Caco-2 (cell line): ENCODE measurements at regions not wholly inside any gene's neighbourhood (a gene's known extent, or its start where the extent isn't known, plus 50 kb on each side); places are given as distances from the start of the nearest gene placed in this dataset.

ENCODE experiments used
- BruUV-seq: library from RNA; stranded (reverse); fragments of 400-500 nt; replicated peaks from 2 replicates; lab custom pipeline; 2021; lab: Mats Ljungman, UMichigan
- CTCF ChIA-PET: fragments of 300-600 bp; sonication (Branson Sonifier 250); formaldehyde crosslinking; loops from one replicate; lab custom pipeline; 2022; ENCODE audit warnings: antibody characterized with exemption; lab: Charles Lee
- POLR2A ChIA-PET: fragments of 300-600 bp; sonication (Branson Sonifier 250); formaldehyde crosslinking; loops from one replicate; lab custom pipeline; 2022; ENCODE audit warnings: antibody characterized with exemption; lab: Charles Lee
- DNase-seq, 2 experiments: peaks; one replicate each; pipeline versions ENCODE4 v3.0.0 to v3.0.0-alpha.2; 2020 to 2022
- H3K27me3 ChIP-seq: replicated peaks from 2 replicates; pipeline ENCODE4 v1.6.0; 2011; ENCODE audit warnings: low read length; ENCODE audit not compliant: control insufficient read depth, insufficient read depth
- H3K36me3 ChIP-seq: 2 replicates; pipeline ENCODE4 v1.5.1; 2011; ENCODE audit warnings: low read length; ENCODE audit not compliant: control insufficient read depth, insufficient read depth
- H3K4me1 ChIP-seq: fragments of 250-450 bp; sonication (Bioruptor Pico); 2 replicates; pipeline ENCODE4 v1.5.1; 2020; ENCODE audit warnings: mild to moderate bottlenecking
- H3K4me3 ChIP-seq: 2 replicates; pipeline ENCODE4 v1.5.1; 2011; ENCODE audit warnings: low read depth, mild to moderate bottlenecking, control low read depth, low read length
- H3K9me3 ChIP-seq: fragments of 250-450 bp; sonication (Bioruptor Pico); 2 replicates; pipeline ENCODE4 v1.5.1; 2020; ENCODE audit warnings: mild to moderate bottlenecking, moderate library complexity
- H3K27ac Mint-ChIP-seq: one replicate; pipeline ENCODE4 v1.8.0; 2022; ENCODE audit warnings: mixed read lengths; ENCODE audit not compliant: unreplicated experiment
- H3K27me3 Mint-ChIP-seq: one replicate; pipeline ENCODE4 v1.8.0; 2022; ENCODE audit warnings: mixed read lengths; ENCODE audit not compliant: insufficient read depth, unreplicated experiment
- H3K36me3 Mint-ChIP-seq: one replicate; pipeline ENCODE4 v1.8.0; 2022; ENCODE audit warnings: mild to moderate bottlenecking, mixed read lengths; ENCODE audit not compliant: insufficient read depth, unreplicated experiment
- H3K4me1 Mint-ChIP-seq: one replicate; pipeline ENCODE4 v1.8.0; 2022; ENCODE audit warnings: low read depth, mixed read lengths; ENCODE audit not compliant: unreplicated experiment
- H3K4me3 Mint-ChIP-seq: one replicate; pipeline ENCODE4 v1.8.0; 2022; ENCODE audit warnings: mild to moderate bottlenecking, moderate library complexity, mixed read lengths; ENCODE audit not compliant: unreplicated experiment
- H3K9me3 Mint-ChIP-seq: one replicate; pipeline ENCODE4 v1.8.0; 2022; ENCODE audit warnings: mixed read lengths; ENCODE audit not compliant: unreplicated experiment
- intact Hi-C: fragments of 100-400 bp; cut with micrococcal nuclease; formaldehyde crosslinking; loops from one replicate; pipeline ENCODE4 v1.10.0; 2022; ENCODE audit not compliant: unreplicated experiment
- TF ChIP-seq, protein P1 (sequence below), 2 experiments: fragments of 200-600 bp in 1 of 2; IDR thresholded peaks; 1 replicate in 1 of 2; 2 replicates in 1 of 2; pipeline versions ENCODE4 v1.5.1 to v1.8.0; 2011 to 2022; ENCODE audit warnings: antibody characterized with exemption in 1 of 2, control low read depth in 1 of 2, inconsistent platforms in 1 of 2, low read depth in 1 of 2, low read length in 1 of 2, mild to moderate bottlenecking in 1 of 2, moderate library complexity in 1 of 2; ENCODE audit not compliant: insufficient read depth in 1 of 2, severe bottlenecking in 1 of 2, unreplicated experiment in 1 of 2

- no peaks in the 10 kb centered on the region for H3K4me1 Mint-ChIP-seq
- no peak overlapping the region for H3K27ac Mint-ChIP-seq
- Histone ChIP-seq H3K9me3 (peaks cover 4% of the 10 kb centered on the region), H3K4me3 (no peak overlapping the region), H3K27me3 (no peaks in the 10 kb centered on the region), H3K36me3 (no peaks in the 10 kb centered on the region), H3K4me1 (no peaks in the 10 kb centered on the region)
- H3K27me3 Mint-ChIP-seq, result no peaks in the 10 kb centered on the region
- no peak overlapping the region for H3K4me3 Mint-ChIP-seq
- no peaks in the 10 kb centered on the region for H3K9me3 Mint-ChIP-seq
- peak in 1 of 2 experiments; percentile 16 for DNase-seq
- POLR2A ChIA-PET, result no interaction called here
- no TSS peak for BruUV-seq
- no peaks in the 10 kb centered on the region for H3K36me3 Mint-ChIP-seq
- TF ChIP-seq, protein P1, sequence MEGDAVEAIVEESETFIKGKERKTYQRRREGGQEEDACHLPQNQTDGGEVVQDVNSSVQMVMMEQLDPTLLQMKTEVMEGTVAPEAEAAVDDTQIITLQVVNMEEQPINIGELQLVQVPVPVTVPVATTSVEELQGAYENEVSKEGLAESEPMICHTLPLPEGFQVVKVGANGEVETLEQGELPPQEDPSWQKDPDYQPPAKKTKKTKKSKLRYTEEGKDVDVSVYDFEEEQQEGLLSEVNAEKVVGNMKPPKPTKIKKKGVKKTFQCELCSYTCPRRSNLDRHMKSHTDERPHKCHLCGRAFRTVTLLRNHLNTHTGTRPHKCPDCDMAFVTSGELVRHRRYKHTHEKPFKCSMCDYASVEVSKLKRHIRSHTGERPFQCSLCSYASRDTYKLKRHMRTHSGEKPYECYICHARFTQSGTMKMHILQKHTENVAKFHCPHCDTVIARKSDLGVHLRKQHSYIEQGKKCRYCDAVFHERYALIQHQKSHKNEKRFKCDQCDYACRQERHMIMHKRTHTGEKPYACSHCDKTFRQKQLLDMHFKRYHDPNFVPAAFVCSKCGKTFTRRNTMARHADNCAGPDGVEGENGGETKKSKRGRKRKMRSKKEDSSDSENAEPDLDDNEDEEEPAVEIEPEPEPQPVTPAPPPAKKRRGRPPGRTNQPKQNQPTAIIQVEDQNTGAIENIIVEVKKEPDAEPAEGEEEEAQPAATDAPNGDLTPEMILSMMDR (IDR thresholded peaks at IDR 0.05; ENCODE audit: insufficient read depth in 1 of 2, low read depth in 1 of 2, low read length in 1 of 2, severe bottlenecking in 1 of 2, unreplicated experiment in 1 of 2), result no peak
- intact Hi-C loops, result no loop called here
- CTCF ChIA-PET, result no interaction called here
These were observed 1190.1 kb downstream of the CDH12 start for GRCh38 chr5:21663082-21663481.

DNA sequence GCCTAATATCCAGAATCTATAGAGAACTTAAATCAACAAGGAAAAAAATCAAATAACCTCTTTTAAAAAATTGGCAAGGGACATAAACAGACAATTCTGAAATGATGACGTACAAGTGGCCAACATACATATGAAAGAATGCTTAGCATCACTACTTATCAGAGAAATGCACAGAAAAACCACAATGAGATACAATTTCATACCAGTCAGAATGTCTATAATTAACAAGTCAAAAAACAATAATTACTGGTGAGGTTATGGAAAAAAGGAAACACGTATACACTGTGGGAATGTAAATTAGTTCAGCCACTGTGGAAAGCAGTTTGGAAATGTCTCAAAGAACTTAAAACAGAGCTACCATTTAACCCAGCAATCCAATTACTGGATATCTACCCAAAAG, 1192.0 kb downstream of the CDH12 start:
- Histone ChIP-seq H3K4me3 (no peak overlapping the region), H3K4me1 (no peaks in the 10 kb centered on the region), H3K9me3 (peaks cover 4% of the 10 kb centered on the region), H3K36me3 (no peaks in the 10 kb centered on the region), H3K27me3 (no peaks in the 10 kb centered on the region)
- BruUV-seq, result no TSS peak
- ChIA-PET POLR2A (no interaction called here), CTCF (no interaction called here)
- DNase-seq, result no peak
- TF ChIP-seq, protein P1 (IDR thresholded peaks at IDR 0.05; ENCODE audit: insufficient read depth in 1 of 2, low read depth in 1 of 2, low read length in 1 of 2, severe bottlenecking in 1 of 2, unreplicated experiment in 1 of 2), result no peak
- Mint-ChIP-seq H3K27me3 (no peaks in the 10 kb centered on the region), H3K4me3 (no peak overlapping the region), H3K4me1 (no peaks in the 10 kb centered on the region), H3K9me3 (no peaks in the 10 kb centered on the region), H3K27ac (no peak overlapping the region), H3K36me3 (no peaks in the 10 kb centered on the region)
- intact Hi-C loops, result no loop called here

DNA sequence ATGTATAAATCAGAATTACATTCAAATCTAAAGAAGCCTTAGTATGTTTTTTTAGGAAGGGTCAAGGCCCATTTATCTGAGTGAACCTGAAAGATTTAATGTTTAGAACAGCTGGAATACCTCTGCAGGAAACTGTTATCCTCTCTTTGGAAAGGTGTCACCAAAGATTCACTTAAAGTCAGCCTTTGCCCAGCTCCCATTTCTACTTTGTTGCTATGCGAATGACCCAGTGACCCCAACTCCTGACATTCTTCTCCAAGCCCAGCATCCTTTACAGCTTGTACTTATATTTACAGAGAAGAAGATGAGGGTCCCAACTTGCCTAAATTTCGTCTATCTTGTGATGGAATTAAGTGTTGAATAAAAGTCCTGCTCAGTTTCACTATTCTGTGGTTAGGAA, 1198.6 kb downstream of the CDH12 start:
- POLR2A ChIA-PET, result no interaction called here

More for the DNA sequence above, 1198.6 kb downstream of the CDH12 start:
- CTCF ChIA-PET, result no interaction called here
- H3K27me3 ChIP-seq, result no peaks in the 10 kb centered on the region
- H3K36me3 ChIP-seq, result no peaks in the 10 kb centered on the region
- Mint-ChIP-seq H3K36me3 (no peaks in the 10 kb centered on the region), H3K4me3 (no peak overlapping the region), H3K27me3 (no peaks in the 10 kb centered on the region), H3K4me1 (no peaks in the 10 kb centered on the region), H3K27ac (no peak overlapping the region), H3K9me3 (no peaks in the 10 kb centered on the region)
- no peaks in the 10 kb centered on the region for H3K9me3 ChIP-seq
- no TSS peak for BruUV-seq
- no peaks in the 10 kb centered on the region for H3K4me1 ChIP-seq
- TF ChIP-seq, protein P1 (IDR thresholded peaks at IDR 0.05; ENCODE audit: insufficient read depth in 1 of 2, low read depth in 1 of 2, low read length in 1 of 2, severe bottlenecking in 1 of 2, unreplicated experiment in 1 of 2), result no peak
- intact Hi-C loops, result no loop called here
- DNase-seq, result no peak
- H3K4me3 ChIP-seq, result no peak overlapping the region
